Stimulated activated CD8-positive, alpha-beta memory T cell treated with anti-CD3 and anti-CD28 coated beads, Interleukin-15, amount 100 ng/mL, for 48 hours (primary cell): ENCODE measurements at regions not wholly inside any gene's neighbourhood (a gene's known extent, or its start where the extent isn't known, plus 50 kb on each side); places are given as distances from the start of the nearest gene placed in this dataset.

Source experiments
- DNase-seq, 2 donors: peaks; one replicate each; pipeline ENCODE4 v3.0.0-alpha.2; 2020; ENCODE audit warnings: low read depth in 2 of 2

DNA sequence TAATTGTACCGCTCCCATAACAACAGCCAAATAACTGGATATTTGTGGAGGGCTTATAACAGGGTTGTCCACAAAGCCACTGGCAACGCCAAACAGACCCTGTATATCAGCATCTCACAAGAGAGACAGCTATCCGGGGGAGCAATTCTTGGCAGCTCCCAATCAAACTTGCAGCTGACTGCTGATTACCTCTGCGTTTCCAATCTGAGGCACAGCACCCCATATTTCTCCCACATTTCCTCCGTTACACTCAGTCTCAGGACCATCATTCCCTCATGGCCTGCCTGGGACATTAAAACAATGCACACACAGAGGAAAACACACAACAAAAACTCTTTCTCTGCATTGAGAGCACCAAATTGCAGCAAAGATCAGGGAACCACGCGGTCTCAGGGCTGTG, 67.8 kb upstream of the SDK1 start:
- no peak for DNase-seq

DNA sequence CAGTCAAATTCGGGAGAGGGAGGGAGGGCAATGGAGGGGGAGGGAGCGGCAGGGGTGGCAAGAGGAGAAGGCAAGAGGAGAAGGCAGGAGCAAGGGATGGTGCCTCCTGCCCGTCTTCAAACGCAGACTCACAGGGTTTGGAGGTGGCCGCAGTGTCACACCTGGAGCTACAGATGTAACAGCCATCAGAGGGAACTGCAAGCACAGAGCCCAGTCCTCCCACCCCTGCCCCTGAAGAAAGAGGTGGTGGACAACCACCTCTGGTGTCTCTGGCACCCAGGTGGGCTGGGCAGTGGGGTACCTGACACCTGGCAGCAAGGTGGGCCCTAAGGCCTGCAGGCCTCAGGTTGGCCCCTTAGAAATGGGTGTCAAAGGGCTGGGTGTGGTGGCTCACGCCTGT, 67.0 kb upstream of the SDK1 start:
- no peak for DNase-seq

DNA sequence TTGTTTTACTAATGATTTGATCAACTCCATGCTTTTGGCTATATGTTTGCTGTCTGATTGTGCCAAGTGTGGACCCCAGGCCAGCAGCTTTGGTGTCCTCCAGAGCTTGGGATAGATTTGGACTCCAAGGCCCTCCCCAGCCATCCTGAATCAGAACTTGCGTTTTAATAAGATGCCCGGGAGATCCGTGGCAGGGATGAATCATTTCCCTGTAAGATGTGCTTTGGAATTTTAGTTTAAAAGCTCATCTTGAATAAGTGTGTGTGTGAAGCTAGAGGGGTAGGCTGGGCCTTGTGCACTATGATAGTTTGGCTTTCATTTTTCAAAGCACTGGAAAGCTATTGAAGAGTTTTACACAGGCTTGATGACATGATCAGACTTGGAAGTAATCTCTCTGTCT, 66.2 kb upstream of the SDK1 start:
- no peak for DNase-seq

DNA sequence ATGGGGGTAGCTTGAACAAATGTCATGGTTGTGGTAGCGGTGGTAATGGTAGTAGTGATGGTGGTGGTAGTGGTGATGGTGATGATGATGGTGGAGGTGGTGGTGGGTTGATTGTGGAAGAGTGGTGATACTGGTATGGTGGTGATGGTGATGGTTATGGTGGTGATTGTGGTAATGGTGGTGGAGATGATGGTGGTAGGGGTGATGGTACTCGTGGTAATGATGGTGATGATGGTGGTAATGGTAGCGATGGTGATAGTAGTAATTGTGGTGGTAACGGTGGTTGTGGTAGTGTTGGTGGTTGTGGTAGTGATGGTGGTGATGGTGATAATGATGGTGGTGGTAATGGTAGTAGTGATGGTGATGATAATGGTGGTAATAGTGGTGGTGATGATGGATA, 65.7 kb upstream of the SDK1 start:
- DNase-seq: no peak

DNA sequence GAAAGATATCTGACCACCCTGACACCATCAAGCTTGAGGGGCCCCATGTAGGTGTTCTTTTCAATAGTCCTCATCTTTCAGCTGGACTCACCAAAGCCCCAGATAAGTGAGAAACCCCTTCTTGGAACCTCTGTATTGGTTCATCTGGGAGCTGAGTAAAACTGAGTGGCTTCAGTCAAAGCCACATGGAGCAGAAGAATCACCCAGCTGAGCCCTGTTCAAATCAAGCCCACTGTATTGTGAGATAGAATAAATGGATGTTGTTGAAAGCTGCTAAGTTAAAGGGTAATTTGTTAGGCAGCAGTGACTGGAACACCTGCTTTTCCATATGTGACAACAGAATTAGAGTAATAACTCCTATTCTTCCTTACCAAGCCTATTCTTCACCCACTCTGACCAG, 64.8 kb upstream of the SDK1 start:
- no peak for DNase-seq

DNA sequence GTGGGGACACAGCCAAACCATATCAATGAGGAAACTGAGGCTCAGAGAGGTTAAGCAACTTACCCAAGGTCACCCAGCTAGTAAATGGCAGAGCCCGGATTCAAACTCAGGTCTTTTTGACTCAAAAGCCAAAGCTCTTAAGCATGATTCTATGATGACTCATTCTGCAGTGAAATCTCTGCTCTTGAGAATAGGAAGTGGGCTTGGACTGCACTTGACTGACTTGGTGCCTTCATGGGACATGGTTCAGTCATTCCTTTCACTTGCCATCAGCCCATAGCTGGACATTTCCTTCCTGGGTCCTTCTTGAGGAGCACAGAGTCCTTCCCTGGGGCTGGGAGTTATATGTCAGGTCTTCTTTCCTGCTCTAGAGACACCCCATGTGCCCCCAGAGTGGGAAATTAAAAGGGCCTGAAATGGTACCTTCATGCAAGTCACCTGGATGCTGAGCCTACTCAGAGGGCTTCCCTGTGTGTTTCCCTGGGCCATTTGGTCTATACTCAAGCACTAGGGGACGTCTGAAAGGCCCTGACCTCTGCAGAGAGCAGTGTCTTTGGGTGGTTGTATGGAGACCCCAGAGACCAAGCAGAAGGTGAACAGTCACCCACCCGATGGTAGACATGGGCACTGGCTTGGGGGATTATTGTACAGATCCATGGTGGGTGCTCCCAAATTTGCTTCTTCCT, 62.4 kb upstream of the SDK1 start:
- no peak for DNase-seq

DNA sequence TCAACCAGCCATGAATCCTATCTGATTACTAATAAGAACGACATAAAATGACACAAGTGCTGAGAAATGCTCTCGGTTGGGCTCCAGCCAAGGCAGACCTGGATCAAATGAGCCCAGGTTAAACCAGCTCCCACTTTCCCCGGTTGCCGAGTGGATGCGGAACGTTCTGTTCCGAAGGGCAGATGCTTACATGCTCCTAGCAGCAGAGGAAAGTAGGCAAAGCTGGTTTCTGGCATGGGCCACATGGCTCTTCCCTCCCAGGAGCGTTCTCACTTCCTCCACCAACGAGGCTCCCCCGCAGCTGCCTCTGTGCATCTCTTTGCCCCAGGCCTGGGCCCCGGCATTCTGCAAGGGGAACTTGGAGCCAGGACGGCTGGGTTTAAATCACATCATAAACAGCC, 61.8 kb upstream of the SDK1 start:
- DNase-seq: no peak

DNA sequence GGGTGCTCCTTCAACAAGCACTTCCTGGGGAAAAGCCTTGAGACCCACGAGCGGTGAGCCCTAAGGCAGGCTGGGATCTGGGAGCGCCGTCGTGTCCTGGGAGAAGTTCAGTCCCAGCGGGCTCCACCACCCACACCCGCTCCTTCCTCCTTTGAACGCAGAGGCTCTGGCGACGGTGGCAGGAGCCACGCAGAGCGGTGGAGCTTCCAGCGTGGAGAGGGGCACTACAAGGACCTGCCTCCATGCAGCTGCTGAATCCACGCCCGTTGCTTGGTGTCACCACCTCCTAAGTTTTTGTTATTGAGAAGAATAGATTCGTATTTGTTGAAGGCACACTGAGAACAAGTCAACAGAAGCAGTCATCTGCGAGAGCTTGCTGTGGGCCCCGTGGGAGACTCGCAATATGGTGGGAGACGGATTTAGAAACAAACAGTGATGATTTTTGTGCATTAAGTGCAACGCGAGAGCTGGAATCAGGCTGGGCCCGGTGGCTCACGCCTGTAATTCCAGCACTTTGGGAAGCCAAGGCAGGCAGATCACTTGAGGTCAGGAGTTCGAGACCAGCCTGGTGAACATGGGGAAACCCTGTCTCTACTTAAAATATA, 60.1 kb upstream of the SDK1 start:
- no peak for DNase-seq

DNA sequence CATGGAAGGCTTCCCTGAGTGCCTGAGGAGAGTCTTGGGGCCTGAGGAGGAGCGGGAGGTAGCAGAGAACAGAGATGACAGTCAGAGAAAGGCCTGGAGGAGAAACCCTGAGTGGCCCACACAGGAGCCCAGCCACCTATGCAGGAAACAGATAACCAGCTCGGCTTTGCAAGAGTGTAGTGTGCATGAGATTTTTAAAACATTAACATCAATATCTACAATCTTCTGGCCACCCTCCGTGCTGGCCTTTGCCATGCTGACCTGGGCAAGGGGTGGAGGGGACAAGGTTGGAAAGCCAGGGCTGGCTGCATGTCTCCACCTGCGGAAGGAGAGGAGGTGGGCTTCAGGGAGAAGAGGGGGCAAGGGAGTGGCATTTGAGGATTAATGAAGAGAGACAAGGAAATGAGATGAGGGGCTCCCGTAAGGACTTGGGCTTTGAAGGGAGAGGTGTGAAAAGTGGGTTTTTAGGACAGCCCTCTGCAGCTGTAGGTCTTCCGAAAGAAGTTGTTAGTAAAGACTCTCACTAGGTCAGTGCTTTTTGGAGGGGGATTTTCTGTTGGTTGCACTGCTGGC, 59.3 kb upstream of the SDK1 start:
- DNase-seq: no peak

DNA sequence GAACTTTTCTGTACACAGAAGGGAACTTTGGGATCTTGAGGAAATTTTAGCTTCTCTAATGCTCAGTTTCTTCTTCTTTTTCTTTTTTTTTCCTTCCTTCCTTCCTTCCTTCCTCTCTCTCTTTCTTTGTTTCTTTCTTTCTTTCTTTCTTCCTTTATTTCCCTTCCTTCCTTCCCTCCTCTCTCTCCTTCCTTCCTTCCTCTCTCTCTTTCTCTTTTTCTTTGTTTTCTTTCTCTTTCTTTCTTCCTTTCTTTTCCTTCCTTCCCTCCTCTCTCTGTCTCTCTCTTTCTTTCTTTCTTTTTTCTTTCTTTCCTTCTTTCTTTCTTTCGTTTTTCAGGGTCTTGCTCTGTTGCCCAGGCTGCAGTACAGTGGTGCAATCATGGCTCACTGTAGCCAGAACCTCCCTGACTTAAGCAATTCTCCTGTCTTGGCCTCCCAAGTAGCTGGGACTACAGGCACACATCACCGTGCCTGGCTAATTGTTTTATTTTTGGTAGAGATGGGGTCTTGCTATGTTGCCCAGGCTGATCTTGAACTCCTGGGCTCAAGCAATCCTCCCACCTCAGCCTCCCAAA, 58.6 kb upstream of the SDK1 start:
- DNase-seq: no peak

DNA sequence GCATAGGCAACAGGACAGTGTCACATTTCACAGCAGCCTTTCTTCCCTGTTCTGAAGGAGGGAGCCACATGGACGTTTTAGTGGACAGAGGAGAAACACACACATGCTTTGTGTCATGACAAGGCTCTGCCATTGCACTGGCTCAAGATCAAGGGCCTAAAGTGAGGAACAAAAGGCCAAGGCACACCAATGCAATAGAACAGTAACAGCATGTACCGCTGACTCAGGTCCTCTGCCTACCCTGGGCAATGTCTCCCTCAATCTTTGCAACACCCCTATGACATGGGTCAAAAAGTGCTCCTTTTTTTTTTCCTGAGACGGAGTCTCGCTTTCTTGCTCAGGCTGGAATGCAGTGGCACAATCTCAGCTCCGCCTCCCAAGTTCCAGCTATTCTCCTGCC, 57.8 kb upstream of the SDK1 start:
- DNase-seq: no peak

DNA sequence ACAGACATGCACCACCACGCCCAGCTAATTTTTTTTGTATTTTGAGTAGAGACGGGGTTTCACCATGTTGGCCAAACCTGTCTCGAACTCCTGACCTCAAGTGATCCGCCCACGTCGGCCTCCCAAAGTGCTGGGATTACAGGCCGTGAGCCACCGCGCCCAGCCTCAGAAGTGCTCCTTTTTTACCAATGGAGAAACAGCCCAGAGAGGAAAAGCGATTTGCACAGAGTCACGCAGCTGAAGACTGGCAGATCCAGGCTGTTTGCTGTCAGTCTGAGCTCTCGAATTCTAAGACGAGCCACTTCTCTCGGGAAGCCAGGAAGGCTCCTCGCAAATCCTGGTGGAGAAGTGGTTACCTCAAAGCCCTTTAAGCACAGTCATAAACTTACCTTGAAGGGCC, 57.4 kb upstream of the SDK1 start:
- no peak for DNase-seq

DNA sequence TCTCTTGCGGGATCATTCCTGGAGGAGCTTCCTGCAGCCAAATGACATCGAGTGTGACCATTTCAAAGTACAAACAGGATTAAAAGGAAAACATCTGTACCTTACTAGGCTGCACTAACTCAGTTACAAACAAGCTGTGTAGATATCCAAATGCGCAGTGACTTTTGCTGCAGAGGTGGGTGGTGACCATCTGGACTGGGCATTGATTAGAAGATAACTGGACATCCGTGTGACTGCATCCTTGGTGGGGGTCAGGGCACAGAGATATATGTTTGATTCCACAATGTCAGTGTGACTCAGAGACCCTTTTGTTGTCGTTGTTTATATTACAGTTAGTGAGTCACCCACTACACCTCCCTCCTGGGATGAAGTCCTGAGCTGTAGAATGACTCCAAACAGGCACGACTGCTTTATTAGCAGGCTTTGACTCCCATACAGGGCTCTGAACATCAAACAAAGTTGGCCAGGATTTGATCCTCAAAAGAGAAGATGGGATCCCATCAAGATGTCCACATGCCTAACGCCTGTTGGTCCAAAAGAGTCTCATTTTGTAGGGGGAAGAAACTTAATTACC, 56.7 kb upstream of the SDK1 start:
- DNase-seq: no peak

DNA sequence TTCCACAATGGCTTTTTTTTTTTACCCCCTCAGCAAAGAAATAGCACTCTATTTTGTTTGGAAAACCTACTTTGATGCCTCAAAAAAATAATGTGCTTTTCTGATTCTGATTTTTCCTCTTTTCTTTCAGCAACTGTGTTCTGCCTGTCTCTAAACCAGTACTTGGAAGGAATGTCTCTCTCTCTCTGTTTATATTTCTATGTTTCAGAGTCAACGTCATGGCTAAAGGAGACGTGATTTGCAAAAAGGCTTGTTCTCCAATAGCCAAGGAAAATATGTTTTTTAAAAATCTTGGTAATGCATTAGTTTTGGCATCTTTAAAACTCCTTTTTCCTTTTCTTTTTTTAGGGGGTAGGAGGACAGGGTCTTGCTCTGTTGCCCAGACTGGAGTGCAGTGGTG, 56.0 kb upstream of the SDK1 start:
- DNase-seq: no peak

DNA sequence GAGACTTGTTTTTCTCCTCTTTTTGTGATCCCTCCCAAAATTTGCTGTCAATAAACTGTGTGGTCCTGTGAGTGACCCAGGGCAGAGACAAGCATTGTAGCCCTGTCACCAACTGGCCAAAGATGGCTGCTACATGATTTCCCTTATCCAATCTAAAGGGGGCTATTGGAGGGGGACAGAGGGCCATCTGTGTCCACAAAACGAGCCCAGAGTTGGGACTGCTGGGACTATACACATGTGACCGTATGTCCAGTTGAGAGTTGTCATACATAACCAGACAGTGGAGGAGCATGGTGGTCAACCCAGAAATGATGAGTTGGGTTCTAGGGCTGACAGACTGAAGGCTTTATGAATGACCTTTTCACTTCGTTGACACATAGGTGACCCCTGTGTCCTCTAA, 55.3 kb upstream of the SDK1 start:
- DNase-seq: no peak

DNA sequence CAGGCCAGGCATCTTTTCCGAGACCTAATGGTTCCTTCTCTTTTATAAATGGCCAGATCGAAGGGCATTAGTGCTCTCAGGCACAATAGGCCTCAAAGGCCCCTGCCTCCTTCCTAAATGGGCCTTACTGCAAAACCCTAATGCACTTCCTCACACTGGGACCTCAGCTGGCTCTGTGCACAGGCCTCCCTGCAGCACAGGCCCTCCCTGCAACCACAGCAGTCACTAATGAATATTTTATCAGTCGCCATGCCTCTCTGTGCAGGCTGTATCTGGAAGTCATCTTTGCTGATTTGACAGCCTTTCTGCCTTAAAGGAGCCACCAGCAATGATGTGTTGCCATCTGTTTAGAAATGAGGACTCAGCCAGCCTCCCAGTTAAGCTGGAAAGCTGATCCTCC, 54.9 kb upstream of the SDK1 start:
- DNase-seq: no peak

DNA sequence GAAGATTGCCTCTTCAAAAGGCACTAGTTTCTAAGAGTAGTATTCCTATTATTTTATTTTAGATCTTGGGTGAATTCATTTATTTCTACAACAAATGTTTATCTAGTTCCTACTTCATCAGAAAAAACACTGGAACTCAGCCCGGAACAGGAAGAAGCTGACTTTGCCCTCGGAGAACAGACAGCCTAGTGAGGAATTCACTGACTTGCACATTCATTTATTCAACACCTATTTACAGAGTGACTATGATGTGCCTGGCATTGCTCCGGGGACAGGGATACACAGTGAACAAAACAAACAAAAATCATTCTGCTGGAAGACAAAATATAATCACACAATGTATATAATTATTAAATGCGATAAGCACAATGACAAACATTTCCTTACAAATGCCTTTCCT, 54.4 kb upstream of the SDK1 start:
- no peak for DNase-seq

DNA sequence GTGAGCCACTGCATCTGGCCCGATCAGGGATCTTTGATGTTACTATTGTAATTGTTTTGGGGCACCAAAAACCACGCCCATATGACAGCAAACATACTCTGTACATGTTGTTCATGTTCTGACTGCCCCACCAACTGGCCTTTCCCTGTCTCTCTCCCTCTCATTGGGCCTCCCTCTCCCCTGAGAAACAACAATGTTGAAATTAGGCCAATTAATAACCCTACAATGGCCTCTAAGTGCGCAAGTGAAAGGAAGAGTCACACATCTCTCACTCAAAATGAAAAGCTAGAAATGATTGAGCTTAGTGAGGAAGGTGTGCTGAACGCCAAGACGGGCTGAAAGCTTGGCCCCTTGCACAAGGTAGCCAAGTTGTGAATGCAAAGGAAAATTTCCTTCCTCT, 50.3 kb upstream of the SDK1 start:
- no peak for DNase-seq
